Endometrial microvascular endothelial cells (primary cell): ENCODE measurements at regions not wholly inside any gene's neighbourhood (a gene's known extent, or its start where the extent isn't known, plus 50 kb on each side); places are given as distances from the start of the nearest gene placed in this dataset.

Experiments used
- in situ Hi-C: cut with HindIII; loops from 2 replicates; pipeline ENCODE4 v1.10.0; 2017; ENCODE audit warnings: low sequenced_read_pairs, low pct_unique_long_range_greater_than_20kb; ENCODE audit errors: inconsistent ontology term

DNA sequence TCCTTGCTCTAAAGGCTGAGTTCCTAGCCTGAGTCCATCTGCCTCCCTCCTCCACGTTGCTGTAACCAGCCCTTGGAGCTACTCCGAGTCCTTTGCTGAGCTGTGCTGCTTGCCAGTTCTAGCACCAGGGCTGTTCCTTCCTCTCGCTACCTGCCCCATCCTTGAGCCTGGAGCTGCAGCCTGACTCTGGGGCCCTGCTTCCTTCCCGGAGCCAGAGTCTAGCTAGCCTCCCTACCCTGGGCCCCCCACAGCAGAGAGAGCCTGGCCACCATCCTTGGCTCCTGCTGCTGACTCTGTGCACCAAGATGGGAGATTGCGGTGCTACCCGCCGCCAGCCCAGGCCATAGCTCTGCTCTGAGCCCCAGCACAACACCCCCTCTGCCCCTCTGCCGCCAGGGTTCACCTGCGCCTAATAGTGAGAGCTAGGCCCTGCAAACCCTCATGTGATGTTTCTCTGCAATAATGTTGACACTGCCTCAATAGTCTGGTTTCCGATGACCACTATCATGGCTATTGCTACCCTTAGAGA, 135.9 kb upstream of the ASB18 start:
- in situ Hi-C loops: no loop called here

DNA sequence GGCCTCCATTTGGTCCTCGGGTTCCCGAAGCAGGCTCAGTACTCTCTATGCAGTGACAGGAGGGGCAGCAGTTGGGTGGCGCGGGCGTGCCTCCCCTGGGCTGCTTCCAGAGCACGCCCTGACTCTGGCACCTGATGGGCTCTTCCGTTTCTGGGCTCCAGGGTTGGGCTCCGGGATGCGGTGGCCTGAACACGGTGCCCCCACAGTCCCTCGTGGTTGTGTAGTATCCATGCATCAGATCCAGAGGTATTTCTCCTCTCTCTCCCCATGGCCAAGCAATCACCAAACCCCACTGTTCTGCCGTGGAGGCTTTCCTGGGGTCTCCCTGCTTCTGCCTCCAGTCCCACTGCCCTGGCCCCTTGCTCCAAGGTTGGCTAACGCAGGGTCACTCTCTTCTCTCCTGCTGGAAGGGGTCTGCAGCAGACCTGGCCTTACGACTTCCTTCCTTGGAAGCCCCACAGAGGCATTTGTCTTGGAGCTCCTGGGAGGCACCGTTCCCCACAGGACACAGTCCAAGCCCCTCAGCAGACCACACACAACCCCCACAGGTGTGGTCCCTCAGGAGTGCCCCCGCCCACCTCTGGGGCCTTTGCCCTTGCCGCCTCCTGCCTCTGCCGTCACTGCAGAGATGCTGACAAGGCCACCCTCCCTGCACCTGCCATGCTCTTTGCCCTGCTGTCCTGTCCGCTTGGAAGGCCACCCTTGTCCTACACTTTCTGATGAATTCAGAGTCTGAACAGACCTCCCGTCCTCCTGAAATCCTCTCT, 136.6 kb upstream of the ASB18 start:
- in situ Hi-C loops: no loop called here

DNA sequence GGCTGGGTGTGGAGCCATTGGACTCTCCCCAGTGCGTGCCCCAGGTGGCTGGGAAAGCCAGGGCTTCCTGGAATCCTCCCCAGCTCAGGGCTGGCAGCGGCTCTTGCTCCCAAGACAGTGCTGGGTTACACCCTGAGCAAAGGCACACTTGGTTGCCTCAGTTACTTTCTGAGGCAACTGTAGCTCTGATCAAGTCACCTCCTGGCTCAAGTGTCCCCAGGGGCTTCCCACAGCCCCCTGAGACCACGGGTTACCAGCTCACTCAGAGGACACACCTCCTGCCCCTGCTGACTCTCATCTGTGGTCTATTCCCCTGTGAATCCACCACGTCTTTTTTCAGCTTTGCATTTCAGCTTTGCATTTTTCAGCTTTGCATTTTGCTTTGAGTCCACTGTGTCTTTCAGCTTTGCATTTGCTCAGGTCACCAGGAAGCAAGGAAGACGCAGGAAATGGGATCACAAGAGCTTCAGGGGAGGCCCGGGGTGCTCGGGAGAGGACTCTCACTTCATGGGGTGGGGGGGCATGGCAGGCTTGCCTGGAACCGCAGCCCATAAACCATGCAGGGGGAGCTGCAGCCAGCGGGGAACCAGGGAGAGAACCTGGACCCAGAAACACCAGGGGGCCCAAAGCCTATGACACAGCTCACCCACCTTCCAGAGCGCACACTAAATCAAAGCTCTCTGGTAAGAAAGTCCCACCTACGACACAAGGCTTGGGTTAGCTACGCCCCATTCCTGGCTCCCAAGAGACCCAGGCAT, 138.0 kb upstream of the ASB18 start:
- in situ Hi-C loops: no loop called here

DNA sequence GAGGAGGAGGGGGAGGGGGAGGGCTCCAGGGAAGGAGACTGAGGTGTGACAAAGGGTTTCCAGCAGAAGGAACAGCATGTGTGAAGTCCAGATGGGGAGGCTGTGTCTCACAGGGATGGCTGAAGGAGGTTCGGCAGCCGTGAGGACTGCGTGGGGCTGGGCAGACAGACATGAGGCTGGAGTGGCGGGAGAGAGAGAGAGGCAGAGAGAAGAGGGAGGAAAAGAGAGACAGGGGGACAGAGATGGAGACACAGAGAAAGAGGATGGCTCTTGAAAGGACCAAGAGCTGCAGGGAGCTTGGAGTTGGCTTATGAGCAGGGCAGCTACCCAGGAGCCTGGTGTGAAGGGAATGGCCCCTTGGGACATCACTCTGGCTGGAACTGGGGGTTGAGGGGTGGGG, 138.9 kb upstream of the ASB18 start:
- in situ Hi-C loops: no loop called here

DNA sequence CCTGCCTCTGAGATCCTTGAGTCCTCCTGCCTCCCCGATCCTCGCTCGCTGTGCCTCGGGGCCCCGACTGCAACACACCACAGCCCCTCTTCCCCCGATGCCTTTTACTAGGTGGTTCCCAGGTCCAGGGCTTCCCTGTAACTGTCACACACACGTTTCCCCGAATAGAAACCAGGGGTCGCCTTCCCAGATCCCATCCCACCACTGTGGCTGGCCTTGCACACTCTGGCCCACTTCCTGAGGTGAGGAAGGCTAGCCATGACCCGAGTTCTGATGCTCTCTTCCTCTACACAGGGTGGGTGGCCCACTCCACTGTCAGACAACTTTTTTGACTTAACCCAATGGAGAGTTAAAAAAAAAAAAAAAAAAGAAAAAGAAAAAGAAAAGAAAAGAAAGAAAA, 139.6 kb upstream of the ASB18 start:
- in situ Hi-C loops: no loop called here

DNA sequence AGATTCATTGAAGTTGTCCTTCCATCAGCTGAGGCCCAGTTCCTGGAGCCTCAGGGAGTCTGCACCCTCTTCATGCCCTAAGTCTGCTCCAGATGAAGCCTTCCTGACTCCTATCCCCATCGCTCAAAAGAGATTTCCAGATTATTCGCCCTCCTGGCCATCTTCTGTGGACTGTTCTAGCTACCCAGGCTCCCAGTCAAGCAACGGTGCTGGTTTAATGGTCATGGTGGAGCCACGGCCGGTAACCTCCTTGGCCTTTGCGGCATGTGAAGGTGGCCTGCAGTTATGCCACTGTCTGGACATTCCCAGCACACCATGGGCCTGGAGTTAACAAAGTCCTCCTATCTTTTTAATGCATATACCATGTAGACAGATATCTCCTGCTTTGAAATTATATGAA, 140.1 kb upstream of the ASB18 start:
- in situ Hi-C loops: no loop called here

DNA sequence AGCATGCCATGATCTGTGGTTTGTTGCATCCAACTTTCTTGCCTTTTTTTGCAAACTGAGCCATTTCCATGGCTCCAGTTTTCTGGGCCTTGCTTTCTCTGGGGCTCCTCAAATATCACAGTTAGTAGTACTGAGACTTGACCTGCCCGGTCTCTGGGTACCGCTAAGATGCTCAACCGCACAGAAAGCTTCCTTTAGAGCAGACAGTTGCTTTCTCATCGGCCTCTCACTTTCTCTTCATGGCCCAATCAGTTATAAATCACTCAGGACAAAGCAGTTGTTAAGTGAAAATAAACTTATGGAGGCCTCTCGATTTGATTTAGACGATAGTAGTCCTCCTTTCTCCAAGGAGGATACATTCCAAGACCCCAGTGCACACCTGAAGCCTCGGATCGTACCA, 141.2 kb upstream of the ASB18 start:
- in situ Hi-C loops: no loop called here

DNA sequence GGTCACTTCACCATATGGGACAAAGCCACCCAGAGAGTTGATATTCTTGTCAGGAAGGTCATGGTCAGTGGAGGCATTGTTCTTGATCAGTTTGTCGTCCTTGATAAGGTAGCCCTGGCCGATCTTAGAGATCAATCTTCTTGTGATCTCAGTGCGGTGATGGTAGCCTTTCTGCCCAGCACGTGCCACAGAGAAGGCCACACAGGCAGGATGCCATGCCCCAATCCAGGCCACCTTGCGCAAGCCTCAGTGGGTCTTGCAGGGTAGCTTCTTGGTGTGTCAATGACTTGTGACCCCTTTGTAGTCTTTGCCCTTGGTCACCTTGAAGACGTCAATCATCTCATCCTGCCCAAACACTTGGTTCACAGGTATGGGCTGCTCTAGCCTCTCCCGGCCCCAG, 143.9 kb upstream of the ASB18 start:
- in situ Hi-C loops: no loop called here

DNA sequence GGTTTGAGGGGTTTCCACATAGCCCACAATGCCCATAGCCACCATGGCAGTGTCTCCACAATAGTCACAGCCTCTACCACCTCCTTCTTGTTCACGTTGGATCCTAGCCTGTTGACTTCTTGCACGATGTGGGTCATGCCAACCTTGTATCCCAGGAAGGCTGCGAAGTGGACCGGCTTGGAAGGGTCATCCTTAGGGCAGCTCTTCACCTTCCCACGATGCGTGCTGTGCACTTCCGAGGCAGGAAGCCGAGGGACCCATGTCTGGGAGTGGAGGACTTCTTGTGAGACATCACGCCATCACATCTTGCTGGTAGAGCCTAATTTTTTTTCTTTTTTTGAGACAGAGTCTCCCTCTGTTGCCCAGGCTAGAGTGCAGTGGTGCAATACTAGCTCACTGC, 144.6 kb upstream of the ASB18 start:
- in situ Hi-C loops: no loop called here

DNA sequence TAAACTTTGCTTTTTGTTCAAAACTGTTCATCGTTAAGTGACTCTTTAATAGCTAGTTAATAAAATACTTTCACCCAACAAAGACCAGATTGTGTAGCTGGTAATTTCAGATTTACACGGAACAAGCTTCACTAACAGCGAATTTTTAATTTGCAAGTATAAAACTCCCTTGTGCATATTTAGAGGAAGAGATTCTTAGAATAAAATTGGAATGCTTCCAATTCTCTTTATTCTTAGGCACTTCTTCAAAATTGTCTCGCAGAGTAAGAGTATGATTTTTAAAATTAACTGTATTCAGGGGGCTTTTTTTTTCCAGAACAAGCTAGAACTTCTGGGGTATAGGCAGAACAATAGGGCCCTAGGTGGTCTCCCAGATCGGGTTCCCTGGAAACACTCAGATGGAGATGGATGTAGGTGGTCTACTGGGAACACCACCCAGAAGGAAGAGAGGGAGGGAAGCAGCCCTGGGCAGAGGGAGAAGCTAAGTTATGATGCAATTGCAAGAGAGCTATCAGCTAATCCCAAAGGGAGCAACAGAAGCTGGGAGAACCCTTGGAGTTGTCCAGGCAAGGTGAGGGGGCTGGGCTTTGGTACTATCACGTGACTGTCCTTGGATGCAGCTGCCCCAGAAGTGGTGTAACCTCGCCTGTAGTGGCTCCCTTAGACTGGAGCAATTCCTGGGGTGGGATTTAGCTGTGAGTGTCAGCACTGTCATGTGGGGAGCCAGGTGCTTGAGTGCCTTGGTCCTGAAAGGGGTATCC, 151.7 kb upstream of the ASB18 start:
- in situ Hi-C loops: no loop called here

DNA sequence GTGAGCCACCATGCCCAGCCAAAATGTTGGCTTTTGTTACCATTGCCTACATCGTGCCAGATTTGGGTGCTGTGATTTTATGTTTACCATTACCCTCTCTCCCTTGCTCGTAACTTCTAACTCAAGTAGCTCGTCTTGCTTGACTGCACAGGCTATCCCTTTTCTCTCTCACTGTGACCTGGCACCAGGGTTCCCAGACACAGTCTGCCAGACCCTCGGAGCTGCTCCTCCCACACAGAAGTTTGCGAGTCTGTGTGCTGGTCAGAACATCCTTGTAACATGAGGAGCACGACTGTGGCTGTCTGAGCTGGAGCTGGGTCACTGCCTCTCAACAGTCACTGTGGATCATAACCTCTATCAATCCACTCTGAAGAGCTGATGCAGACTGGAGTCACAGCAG, 152.5 kb upstream of the ACKR3 start:
- in situ Hi-C loops: no loop called here

DNA sequence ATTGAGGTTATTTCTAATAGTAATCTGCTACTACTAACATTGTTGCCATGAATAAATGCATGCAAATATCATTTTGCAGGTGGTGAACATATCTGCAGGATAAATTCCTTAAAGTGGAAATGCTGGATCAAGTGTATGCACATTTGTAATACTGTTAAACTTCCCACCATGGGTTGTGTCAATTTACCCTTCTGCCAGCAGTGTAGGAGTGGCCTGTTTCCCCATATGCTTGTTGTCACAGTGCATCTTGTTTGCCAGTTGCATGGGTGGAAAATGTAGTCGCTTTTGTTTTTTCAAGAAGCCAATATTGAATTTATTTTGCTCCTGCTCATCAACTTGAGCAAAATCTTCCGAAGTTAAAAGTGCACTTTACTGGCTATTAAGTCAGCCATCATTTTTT, 139.0 kb upstream of the ACKR3 start:
- in situ Hi-C loops: no loop called here

DNA sequence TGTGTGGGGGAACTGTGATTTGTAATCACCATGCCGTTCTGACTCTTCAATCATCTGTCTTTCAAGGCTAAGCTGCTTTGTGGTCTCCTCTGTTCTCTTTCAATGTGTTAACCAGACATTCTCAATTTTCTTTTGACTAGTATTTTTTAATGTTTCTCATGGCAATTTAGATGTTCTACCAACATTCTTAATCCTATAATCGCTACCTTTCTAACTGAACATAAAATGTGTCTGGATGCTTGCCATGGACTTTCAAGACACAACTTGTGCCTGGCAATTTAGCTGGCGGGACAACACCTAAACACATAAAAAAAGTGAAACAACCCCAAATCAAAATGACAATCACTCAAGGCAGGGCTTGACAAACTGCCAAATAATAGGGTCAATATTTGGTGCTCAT, 135.0 kb upstream of the ACKR3 start:
- in situ Hi-C loops: no loop called here

DNA sequence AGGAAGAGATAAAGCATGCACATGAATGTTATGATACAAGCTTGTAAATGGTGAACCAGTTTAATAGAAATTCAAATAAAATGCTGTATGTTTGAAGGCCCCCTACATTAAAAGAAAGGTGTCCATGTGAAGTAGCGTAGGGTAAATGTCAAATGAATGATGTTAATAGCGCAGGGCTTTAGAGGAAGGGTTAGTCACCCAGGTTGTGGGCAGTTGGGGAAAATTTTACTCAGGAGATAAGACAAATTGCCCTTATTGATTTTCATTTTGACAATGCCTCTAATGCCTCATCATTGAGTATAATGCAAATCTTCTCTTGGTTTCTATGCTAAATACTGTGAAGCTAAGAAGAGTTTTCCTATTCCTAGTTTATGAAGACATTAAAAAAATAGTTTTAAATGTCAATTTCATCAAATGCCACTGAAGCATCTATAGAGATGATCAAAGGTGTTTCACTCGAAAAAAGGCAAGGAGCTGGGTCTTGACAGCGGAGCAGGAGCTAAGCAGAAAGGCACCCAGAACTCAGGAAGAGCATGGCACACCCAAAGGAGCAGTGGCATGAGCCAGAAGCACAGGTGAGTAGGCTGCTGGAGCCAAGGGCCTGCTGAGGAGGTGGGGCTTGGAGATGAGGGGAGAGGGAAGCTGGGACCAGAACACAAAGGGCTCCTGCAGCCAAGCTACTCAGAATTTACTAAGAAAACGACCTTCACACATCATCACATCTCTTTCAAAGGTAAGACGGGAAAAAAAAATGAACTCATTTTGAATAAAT, 129.3 kb upstream of the ACKR3 start:
- in situ Hi-C loops: no loop called here

DNA sequence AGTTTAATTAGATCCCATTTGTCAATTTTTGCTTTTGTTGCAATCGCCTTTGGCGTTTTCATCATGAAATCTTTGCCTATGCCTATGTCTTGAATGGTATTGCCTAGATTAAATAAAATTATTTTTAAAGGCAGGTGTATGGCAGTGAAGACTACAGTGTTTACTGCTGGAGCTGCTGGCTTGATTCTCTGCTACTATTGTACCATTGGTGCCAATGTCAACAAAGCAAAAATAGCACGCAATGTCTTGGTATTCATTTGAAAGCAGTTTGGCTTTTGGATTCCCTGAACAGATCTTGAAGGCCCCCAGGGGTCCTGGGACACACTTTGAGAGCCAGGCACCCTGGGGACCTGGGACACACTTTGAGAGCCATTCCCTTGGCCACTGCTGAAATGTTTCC, 125.4 kb upstream of the ACKR3 start:
- in situ Hi-C loops: no loop called here

DNA sequence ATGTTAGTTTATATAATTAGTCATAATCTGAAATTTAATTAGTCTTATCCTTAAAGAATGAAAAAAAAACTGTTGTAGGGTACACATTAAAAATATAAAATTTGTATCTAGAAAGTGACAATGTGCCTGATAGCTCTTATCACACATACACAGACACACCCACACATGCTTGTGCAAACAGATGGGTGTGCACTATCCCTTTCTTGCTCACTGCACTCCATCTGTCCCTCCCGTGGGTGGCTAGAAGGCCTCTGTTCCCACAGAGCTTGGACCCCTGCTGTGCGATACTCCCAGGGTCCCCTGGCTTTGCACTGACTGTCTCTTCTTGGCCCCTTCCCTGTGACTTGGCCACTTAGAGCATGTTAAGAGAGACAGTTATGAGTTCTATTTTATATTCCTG, 123.9 kb upstream of the ACKR3 start:
- in situ Hi-C loops: no loop called here

DNA sequence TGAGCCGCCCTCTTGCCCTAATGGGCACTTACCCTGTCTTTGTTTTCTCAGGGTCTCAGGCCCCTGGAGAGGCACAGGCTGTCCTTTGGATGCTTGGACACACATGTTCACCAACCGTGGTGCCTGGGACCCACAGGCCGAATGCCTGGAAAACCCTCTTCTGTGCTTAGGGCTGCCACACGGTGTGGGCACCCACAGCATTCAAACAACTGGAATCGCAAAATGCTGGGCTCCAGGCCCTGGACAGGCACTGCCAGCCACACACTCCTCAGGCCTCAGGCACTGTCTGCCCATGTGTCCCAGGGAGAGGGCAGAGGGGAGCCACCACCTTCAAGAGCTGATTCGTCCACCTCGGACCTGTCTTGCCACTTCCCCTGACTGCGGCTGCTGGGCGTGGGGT, 123.1 kb upstream of the ACKR3 start:
- in situ Hi-C loops: no loop called here

DNA sequence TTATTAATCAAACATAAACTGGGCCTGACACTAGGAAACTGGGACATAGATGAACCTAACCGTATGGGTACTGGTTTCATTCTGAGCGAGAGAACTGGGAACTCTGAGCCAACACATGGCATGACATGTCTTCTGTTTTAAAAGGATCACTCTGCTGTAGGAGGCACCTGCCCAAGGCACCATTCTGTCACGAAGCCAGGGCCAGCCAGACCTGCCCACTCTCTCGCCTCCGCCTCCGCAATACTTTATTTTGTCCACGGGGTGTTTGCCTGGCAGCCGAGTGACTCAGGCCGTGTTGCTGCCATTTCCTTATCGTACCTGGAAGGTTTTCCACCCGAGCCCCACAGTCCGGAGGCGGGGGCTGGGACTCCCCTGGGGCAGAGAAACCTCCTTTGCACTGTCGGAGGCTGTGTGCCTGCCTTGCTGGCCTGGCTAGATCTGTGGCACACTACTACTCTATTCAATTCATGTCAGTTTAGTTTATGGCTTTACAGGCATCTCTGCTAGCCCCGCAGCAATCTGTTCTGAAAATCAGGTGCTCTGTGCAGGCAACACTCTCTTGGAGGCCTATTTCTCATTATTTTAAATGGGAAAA, 120.4 kb upstream of the ACKR3 start:
- in situ Hi-C loops: no loop called here

DNA sequence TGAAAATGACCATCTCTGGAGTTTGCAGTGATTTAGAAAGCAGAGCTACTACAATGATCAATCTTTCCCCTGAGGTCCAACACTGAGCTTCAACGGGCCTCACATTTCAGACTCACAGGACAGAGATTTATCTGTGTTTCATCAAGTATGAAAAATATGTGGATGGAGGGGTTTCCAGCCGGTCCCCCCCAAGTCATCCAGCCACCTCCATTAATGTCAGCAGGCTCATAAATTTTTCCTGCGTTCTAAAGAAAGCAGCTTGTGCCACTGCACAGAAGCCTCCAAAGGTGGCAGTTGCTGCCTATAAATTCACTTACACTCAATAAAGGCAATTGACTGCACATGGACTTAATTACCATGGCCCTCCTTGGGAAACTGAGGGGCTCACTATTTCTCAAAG, 117.4 kb upstream of the ACKR3 start:
- in situ Hi-C loops: no loop called here
